ENCODE measurements at regions not wholly inside any gene's neighbourhood (a gene's known extent, or its start where the extent isn't known, plus 50 kb on each side); places are given as distances from the start of the nearest gene placed in this dataset.

DNA sequence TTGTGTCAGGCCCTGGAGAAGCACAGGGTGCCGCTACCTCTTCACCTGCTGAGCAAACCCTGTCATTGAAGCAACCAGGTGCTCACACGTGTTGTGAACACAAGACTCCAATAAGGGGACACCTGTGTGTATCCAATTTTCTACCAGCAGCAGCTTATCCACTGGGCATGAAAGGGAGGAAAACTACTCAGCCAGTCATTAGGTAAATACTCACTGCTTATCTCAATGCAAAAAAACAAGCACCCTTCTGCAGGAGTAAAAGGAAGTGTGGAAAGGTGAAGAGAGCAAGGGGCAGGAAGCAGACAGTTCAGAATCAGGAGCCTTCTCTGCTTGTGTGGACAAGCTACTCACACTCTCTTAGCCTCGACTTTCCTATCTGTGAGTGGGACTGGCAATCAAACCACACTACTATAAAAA lies 148.9 kb downstream of the ETS2 start:
- TF ChIP-seq, protein P1, sequence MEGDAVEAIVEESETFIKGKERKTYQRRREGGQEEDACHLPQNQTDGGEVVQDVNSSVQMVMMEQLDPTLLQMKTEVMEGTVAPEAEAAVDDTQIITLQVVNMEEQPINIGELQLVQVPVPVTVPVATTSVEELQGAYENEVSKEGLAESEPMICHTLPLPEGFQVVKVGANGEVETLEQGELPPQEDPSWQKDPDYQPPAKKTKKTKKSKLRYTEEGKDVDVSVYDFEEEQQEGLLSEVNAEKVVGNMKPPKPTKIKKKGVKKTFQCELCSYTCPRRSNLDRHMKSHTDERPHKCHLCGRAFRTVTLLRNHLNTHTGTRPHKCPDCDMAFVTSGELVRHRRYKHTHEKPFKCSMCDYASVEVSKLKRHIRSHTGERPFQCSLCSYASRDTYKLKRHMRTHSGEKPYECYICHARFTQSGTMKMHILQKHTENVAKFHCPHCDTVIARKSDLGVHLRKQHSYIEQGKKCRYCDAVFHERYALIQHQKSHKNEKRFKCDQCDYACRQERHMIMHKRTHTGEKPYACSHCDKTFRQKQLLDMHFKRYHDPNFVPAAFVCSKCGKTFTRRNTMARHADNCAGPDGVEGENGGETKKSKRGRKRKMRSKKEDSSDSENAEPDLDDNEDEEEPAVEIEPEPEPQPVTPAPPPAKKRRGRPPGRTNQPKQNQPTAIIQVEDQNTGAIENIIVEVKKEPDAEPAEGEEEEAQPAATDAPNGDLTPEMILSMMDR (conservative IDR thresholded peaks at IDR 0.05; ENCODE audit: low read depth, low read length), result no peak
- no peak for TF ChIP-seq EZH2 (IDR thresholded peaks at IDR 0.05; ENCODE audit: low read length, unreplicated experiment)
